Ascending aorta (tissue), 2 donors: ENCODE measurements at regions not wholly inside any gene's neighbourhood (a gene's known extent, or its start where the extent isn't known, plus 50 kb on each side); places are given as distances from the start of the nearest gene placed in this dataset.

Experiments
- DNase-seq, 2 donors: peaks; one replicate each; pipeline ENCODE4 v3.0.0-alpha.2; 2019; ENCODE audit warnings: low spot score in 2 of 2
- H3K27ac ChIP-seq, 2 donors: fragments of 200-600 bp; sonication (generic); one replicate each; pipeline ENCODE4 v1.5.1; 2016 to 2017; ENCODE audit warnings: mild to moderate bottlenecking in 1 of 2
- H3K27me3 ChIP-seq: fragments of 200-600 bp; sonication (generic); one replicate; pipeline ENCODE4 v1.5.1; 2017
- H3K36me3 ChIP-seq, 2 donors: fragments of 200-600 bp; sonication (generic); one replicate each; pipeline ENCODE4 v1.5.1; 2016
- H3K4me1 ChIP-seq, 2 donors: fragments of 200-600 bp; sonication (generic); one replicate each; pipeline ENCODE4 v1.5.1; 2016 to 2017; ENCODE audit warnings: mild to moderate bottlenecking in 1 of 2
- H3K4me3 ChIP-seq, 2 donors: fragments of 200-600 bp; sonication (generic); one replicate each; pipeline ENCODE4 v1.5.1; 2016 to 2017; ENCODE audit warnings: mild to moderate bottlenecking in 1 of 2
- H3K9me3 ChIP-seq, 2 donors: fragments of 200-600 bp; sonication (generic); one replicate each; pipeline ENCODE4 v1.5.1; 2016
- intact Hi-C: fragments of 100-400 bp; cut with DNase I; formaldehyde crosslinking; loops from one replicate; pipeline ENCODE4 v1.15.1; 2023
- TF ChIP-seq, protein P1 (sequence below), 3 experiments: fragments of 200-600 bp in 2 of 3; fragments of 450-650 bp in 1 of 3; sonication (generic) in 2 of 3; IDR thresholded peaks; one replicate each; pipeline ENCODE4 v1.5.1; 2016 to 2019; ENCODE audit warnings: antibody characterized with exemption in 3 of 3, mild to moderate bottlenecking in 1 of 3, moderate library complexity in 1 of 3

GRCh38 chr16:86359571-86359970, 150.8 kb upstream of the FOXF1 start:
- TF ChIP-seq, protein P1, sequence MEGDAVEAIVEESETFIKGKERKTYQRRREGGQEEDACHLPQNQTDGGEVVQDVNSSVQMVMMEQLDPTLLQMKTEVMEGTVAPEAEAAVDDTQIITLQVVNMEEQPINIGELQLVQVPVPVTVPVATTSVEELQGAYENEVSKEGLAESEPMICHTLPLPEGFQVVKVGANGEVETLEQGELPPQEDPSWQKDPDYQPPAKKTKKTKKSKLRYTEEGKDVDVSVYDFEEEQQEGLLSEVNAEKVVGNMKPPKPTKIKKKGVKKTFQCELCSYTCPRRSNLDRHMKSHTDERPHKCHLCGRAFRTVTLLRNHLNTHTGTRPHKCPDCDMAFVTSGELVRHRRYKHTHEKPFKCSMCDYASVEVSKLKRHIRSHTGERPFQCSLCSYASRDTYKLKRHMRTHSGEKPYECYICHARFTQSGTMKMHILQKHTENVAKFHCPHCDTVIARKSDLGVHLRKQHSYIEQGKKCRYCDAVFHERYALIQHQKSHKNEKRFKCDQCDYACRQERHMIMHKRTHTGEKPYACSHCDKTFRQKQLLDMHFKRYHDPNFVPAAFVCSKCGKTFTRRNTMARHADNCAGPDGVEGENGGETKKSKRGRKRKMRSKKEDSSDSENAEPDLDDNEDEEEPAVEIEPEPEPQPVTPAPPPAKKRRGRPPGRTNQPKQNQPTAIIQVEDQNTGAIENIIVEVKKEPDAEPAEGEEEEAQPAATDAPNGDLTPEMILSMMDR (IDR thresholded peaks at IDR 0.05): no peak
- Histone ChIP-seq H3K4me1 (peaks cover 0 to 4% of the 10 kb centered on the region in 2 donors), H3K27me3 (no peaks in the 10 kb centered on the region), H3K9me3 (peaks cover 0 to 5% of the 10 kb centered on the region in 2 donors), H3K36me3 (no peaks in the 10 kb centered on the region), H3K4me3 (no peak overlapping the region), H3K27ac (no peak overlapping the region)
- DNase-seq: no peak
- intact Hi-C loops: no loop called here

GRCh38 chr16:86362155-86362849, 148.0 kb upstream of the FOXF1 start:
- H3K4me1 ChIP-seq: peaks cover 0 to 4% of the 10 kb centered on the region in 2 donors
- DNase-seq: no peak
- intact Hi-C loops: no loop called here
- H3K27ac ChIP-seq: no peak overlapping the region
- H3K4me3 ChIP-seq: no peak overlapping the region
- no peaks in the 10 kb centered on the region for H3K27me3 ChIP-seq
- H3K9me3 ChIP-seq: no peaks in the 10 kb centered on the region
- TF ChIP-seq, protein P1 (IDR thresholded peaks at IDR 0.05): no peak
- H3K36me3 ChIP-seq: no peaks in the 10 kb centered on the region

DNA sequence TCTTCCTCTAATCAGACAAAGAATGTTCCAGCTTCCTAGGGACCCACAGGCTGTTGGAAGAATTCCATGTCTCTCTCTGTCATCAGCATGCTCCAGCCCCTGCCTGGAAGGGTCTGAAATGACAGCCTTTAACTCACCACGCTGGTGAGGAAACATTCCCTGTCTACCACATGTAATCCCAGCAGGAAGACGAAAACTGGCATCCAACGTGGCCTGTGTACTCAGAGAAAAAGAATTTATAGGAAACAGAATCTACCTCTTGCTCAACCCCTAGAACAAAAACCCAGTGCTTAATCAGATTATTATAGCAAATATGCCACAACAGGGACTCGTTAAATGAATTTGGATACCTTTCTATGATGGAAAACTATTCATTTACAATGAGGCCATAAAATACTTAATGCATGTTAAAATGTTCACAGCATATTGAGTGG, 147.3 kb upstream of the FOXF1 start:
- Histone ChIP-seq H3K36me3 (no peaks in the 10 kb centered on the region), H3K27me3 (no peaks in the 10 kb centered on the region), H3K4me3 (no peak overlapping the region), H3K9me3 (no peaks in the 10 kb centered on the region), H3K4me1 (peaks cover 0 to 4% of the 10 kb centered on the region in 2 donors), H3K27ac (no peak overlapping the region)
- TF ChIP-seq, protein P1 (IDR thresholded peaks at IDR 0.05): no peak
- DNase-seq: no peak
- intact Hi-C loops: no loop called here

DNA sequence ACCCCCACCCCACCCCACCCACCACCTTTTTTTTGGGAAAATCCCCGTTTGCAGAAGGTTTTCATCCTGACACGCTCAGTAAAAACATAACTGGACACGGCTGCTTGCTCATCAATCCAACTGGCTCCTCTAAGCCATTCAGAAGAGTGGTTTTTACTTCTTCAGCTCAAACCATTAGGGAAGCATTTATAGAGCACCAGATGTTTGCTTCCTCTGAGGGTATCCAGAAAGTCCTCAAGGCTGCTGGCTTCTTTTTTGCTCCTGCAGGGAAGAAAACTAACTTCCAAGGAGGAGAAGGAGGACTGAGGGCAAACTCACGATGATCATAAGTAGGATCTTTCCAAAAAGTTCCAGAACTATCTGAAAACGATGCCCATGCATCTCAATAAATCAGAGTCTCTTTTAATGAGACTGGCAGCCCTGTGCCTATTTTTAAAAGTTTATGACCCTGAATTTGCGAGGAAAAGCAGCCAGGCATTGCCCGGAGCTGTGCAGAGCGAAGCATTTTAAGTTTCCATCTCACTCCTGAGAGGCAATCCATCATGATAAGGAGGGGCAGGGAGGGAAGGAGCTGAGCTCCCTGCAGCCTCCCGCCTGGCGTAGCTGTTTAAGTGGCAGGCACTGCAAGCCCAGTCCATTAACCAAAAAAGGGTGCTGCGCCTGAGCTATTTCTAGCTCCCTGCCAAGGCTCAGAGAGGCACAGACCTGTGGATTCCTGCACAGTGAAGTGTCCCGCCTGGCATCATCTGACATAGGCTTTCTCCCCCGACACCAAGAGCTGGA, 146.3 kb upstream of the FOXF1 start:
- Histone ChIP-seq H3K4me1 (peaks cover 0 to 4% of the 10 kb centered on the region in 2 donors), H3K27me3 (no peaks in the 10 kb centered on the region), H3K9me3 (no peaks in the 10 kb centered on the region), H3K4me3 (no peak overlapping the region), H3K36me3 (no peaks in the 10 kb centered on the region), H3K27ac (no peak overlapping the region)
- DNase-seq: no peak
- TF ChIP-seq, protein P1 (IDR thresholded peaks at IDR 0.05): no peak
- intact Hi-C loops: loop anchor here (2.0 kb wide), 1 partner anchor 21 kb away; no protein-coding TSS in a partner anchor

- Histone ChIP-seq H3K27ac (no peak overlapping the region), H3K9me3 (no peaks in the 10 kb centered on the region), H3K4me3 (no peak overlapping the region), H3K27me3 (no peaks in the 10 kb centered on the region), H3K4me1 (peaks cover 0 to 4% of the 10 kb centered on the region in 2 donors), H3K36me3 (no peaks in the 10 kb centered on the region)
- no peak for DNase-seq
- intact Hi-C loops: loop anchor here (2.0 kb wide), 1 partner anchor 22 kb away; no protein-coding TSS in a partner anchor
- TF ChIP-seq, protein P1 (IDR thresholded peaks at IDR 0.05): no peak
These were observed 145.5 kb upstream of the FOXF1 start for GRCh38 chr16:86364653-86365380.
